ENCODE measurements at regions not wholly inside any gene's neighbourhood (a gene's known extent, or its start where the extent isn't known, plus 50 kb on each side); places are given as distances from the start of the nearest gene placed in this dataset.

DNA sequence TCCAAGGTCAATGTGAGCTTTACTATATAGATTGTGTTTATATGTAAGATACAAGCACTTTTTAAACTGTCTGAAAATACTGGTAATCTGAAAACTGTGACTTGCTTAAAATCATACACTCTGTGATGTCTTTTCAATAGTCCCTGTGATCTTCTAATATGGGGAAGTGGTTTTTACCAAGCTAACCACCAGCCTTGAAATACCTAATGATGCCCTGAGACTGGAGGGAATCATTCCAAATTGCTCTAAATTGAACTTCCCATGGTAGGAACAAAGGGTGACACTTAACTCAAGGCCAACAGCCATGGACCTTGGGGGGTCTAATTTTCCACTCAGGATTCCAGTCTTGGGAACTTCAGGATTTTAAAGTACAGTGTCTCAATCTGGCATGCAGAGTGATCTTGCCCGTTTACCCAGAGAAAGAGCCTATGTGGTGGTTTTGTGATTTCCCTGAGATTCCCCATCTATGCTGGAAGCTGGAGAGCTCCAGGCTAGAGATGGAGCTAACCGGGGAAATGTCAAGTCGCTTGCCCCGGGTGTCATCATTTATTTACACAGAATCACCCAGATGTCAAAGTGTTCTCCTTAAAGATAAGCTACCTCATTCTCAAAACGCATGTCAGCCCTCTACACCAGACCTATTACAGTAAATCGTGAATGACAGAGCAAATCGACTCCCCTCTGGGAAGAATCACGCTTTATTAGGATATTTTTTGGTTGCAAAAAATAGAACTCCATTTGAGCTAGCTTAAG, 198.5 kb downstream of the SP3 start:
- DNase-seq = no peak

DNA sequence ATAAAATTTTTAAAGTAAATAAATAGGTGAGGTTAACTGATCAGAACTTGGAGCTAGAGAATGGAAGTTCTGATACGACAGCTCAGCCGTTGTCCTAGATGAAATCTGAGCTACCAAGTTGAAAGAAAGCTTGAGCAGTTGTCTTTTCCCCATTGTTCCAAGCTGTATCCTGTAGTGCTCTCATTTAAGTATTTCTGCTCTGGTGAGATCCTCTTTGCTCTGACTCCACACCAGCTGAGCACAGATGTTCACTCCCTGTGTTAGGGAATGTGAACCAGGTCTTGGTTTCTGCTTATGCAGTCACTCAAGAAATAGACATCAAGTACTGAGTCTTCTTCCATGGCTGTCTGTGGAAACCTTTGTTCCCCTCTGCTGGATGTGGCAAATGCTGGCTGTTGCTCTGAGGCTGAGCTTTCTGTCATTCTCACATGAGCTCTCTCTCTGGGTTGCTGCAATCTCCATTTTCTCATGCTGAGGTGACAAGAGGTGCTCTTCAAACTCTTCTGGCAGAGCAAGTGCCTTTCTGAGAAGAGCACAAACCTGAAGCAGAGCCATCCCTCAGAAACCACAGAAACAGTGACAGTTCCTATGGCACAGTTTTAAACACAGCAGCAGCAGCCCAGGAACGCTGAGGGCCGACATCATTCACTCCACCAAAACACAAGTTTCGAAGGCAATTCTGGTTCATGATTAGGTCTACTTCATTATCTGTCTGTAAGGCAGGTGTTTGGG, 194.1 kb downstream of the SP3 start:
- no peak for DNase-seq

DNA sequence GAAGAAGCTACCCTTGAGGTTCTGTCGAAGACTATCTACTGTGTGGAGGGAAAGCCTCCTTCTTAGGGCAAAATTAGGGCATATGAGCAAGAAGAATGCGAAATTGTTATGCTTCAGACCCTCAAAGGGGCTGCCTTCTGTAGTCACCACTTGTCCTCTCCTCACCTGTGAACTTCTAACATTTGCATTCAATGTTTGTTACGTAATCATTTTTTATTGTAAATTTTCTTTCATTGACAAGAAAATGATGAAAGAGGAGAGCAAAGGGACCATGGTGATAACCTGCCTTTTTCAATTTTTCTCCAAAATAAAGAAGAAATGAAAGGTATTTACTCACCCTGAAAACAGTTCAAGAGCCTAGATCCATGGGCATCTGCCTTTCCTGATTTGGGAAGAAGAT, 193.0 kb downstream of the SP3 start:
- DNase-seq = no peak

DNA sequence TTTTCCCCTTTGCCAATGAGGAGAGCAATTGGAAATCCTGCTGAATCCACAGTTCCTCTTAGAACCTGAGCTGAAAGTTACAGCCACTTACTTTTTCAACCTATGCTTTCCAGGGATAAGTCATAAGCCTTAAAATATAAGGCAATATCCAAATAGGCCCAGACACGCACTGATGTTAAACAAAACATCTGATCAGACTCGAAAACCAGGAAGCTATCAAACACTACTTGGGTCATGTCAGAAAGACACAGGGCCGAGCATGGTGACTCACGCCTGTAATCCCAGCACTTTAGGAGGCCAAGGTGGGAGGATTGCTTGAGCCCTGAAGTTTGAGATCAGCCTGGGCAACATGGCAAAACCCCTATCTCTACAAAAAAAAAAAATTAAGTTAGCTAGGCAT, 192.1 kb downstream of the SP3 start:
- no peak for DNase-seq

DNA sequence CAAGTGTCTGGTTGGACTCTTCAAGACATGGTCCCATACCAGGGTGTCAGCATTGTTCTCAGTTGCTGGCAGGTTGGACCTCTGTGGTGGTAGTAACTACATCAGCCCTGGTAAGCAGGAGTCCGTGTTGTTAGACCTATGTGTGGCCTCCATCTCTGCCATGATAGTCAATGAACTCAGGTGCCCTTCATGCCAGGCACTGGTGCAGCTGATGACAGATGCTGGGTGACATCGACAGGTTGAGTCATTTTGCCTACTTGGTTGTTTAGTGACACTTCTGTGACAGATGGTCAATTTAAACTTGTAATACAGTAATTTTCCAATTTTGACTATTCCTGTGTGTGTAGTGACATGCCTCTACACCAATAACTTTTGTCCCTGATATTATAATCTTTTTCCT, 189.7 kb downstream of the SP3 start:
- no peak for DNase-seq

DNA sequence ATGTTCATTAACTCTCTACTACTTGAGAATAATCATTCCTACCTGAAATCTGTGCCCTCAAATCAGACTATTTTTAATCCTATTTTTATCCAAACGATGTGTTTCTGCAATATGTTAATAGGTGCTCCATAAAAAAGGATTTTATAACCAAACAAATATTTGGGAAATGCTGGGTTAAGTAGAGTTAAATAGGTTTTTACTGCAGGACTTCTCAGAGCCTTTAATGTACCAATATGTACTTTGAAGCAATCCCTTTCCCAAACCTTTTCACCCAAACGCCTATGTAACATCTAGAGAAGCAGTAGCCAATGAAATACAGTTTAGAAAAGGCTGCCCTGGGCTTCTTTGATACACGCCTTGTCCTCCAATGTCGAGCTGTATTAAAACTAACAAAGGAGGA, 182.5 kb downstream of the SP3 start:
- DNase-seq = no peak

DNA sequence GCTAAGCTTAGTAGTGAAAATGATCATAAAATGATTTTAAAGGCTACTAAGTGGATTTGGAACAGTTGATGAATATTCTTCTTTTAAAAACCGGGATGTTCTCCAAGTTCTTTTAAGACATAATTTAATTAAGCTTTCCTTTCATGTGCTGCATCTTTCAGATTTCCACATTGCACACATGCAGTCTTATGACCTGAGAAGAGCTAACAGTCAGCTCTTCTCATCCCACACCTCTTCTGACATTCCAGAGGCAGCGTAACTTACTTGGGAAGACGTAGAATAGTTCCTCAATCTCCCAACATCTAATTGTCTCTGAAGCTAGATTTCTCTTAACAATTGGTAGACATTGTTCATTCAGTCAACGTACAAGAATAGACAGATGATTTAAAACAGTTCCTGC, 181.8 kb downstream of the SP3 start:
- DNase-seq = no peak

DNA sequence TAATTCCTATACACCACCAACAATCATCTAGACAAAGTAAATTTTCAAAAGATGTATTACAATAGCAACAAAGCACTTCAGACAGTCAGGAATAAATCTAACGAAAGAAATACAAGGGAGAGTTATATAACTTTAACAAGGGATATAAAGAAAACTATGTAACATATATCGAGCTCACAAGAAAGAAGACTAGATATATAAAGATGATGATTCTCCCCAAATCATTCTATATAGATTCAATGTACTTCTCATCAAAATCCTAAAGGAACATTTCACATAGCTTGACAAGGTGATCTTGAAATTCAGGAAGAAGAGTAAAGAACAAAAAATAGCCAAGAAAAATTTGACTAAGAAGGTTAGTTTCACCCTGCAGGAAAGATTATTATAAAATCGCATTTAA, 179.4 kb downstream of the SP3 start:
- DNase-seq = no peak

DNA sequence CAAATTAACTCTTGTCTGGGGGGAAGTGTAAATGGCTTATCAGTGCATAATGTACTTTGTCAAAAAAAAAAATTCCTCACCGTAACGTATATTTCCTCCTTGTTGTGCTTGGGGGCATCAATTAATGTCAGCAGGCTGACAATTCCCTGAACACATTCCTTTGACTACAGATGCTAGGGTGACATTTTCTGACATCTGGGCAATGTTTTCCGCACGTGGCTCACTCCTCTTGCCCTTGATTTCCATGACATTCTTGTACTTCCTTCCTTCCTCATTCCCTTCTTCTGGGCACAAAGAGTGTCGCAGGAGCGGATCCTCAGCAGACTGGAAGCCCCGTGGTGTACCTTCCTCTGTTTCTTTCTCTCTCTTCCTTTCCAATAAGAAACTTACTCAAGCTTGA, 173.7 kb downstream of the SP3 start:
- no peak for DNase-seq

DNA sequence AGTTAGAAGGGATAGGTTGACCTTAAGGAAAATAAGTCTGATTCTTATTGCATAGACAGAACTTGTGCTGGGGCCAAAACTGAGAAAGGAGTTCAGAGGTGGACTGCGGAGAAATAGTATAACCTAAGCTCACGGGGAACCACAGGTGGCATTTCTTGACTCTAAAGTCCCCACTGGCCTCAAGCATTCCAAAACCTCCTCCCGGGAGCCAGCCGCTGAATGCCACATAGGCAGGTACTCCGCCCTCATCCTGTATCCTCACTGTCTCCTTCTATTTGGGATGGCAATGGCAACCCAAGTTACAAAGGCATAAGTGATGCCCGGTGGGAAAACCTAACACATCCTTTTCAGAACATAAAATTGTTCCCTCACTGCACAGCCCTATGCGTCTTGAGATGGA, 173.0 kb downstream of the SP3 start:
- DNase-seq = no peak

DNA sequence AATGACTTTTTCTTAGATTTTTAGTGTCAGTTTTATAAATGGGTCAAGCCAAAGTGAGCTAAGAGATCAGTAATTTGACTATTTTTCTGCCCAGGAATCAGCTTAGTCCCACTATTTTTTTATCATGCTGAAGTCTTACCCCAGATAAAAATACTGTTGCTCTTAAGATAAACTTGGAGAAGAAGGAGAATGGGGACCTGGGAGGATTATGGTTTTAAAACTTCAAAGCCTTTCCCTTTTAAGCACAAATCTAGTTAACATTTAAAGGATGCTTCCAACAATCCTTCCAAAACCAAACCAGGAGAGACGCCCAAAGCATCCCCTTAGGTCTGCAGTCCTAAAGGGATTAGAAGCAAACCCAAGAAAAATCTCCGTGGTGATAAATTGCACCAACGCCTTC, 172.4 kb downstream of the SP3 start:
- no peak for DNase-seq

DNA sequence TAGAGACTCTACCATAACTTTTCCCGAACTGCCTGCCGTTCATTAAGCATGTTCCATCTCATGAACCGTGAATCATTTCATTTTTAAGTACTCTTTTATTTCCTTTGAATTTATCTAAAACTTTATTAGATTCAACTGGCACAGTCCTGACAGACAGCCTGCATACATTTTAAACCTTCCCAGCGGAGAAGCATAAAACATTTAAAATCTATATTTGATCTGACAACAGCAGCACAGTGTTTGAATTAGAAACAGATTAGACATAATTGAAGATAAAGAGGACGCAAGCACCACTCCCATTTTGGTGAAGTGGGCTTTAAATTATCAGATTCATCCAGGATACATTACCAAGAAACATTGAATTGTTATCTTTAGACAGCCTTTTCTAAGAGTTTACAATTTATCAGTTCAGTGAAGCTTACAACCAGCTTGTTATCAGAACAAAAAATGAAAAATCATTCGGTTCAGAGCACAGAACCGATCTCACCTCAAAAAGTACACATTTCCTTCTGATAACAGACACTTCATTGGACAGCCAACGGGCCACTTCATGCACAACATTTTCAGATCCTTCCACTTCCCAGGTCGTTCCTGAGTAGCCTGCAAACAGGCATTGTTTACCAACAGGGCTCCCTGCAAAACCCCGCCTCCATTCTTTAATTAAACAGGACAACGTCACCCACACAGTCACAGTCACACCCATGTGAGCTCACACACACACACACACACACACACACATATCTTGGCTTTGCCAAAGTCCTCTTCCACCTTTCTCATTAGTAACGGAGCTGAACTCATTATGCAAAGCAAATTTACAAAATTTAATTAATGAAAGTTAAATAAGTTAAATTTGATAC, 171.2 kb downstream of the SP3 start:
- no peak for DNase-seq

DNA sequence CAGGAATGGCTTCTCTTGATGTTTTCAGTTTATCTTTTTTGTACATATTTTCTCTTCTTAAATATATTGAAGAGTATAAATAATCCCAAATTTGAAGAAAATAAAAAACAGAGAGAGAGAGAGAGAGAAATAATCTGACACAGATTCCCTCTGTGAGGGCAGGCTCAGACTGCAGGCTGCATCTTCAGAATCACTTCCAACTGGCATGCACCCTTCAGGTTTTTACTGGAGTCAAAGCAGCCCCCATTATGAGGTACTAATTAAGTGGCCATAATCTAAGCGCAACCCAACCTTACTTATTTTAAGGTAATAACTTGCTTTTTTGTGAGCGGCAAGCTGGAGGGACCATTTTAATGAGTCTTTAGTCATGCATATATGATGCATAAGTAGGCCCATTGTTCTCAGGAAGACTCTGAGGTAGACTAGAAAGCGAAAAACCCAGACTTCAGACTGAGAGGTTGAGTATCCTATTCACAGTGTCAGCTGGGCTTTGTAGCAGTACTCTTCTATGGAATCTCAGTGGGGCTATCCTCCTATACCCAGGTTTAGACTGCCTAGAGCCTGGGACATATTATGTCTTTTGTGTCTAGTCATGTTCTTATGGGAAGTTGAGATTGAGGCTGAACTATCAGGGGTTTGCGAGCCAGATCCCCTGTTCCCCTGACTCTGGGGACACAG, 167.4 kb downstream of the SP3 start:
- DNase-seq = no peak

DNA sequence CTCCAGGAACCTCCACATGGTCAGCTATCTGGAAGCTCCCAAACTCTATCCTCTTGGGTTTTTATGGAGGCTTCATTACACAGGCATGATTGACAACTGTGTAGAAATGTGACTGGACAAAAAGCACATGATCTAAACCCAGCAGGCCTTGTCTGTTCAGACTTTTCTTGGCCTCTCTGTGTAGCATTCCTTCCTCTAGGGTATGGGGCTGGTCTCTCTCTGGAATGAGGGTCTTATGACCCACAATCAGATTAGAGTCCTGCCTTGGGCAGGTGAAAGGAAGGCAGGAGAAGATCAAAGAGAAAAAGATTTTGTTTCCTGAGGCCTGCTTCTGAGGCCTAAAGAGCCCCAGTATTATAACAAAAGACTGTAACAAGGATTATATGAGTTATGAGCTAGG, 162.7 kb downstream of the SP3 start:
- no peak for DNase-seq

DNA sequence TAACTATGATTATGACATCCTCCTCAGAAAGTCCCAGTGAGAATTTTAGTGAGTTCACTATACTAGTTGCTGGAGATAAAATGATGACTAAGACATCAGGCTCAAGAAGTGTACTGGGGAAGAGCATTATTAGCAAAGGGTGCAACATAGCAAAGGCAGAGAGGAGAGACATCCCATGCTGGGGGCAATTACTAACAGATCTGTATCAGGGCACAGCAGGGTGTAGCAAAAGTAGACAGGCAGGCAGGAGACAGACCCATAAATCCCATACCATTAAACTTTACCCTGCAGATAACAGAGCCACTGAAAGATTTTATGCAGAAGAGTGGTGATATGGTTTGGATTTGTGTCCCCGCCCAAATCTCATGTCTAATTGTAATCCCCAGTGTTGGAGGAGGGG, 161.7 kb downstream of the SP3 start:
- no peak for DNase-seq

DNA sequence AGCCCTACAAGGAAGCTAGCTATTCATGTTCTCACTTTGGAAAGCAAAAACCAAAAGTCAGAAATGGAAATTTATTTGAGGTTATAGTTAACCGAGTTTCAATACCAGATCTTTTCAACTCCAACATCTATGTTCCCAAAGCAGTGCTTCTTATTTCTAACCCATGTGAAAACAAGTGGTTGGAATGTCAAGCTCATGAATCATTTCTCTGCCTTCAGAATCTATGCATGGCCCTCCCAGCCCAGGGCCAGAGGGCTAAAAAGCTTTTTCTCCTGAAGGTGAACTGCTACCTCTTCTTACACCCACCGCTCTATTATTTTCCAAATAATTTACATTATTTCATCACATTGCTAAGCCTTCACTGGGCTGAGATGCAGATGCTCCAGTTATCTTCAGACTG, 158.4 kb downstream of the SP3 start:
- no peak for DNase-seq

DNA sequence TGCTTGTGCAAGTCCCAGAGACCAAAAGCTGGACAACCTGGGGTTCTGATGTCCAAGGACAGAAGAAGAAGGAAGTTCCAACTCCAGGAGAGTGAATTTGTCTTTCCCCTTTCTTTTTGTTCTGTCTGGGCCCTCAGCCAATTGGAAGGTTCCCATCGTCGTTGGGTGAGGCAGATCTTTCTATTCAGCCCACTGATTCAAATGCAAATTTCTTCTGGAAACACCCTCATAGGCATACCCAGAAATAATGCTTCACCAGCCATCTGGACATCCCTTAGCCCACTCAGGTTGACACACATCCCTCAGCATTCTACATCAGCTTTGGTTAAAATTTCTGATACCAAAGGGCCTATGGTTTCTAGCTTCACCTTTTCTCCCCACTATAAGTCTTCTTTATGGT, 156.5 kb downstream of the SP3 start:
- DNase-seq = no peak

DNA sequence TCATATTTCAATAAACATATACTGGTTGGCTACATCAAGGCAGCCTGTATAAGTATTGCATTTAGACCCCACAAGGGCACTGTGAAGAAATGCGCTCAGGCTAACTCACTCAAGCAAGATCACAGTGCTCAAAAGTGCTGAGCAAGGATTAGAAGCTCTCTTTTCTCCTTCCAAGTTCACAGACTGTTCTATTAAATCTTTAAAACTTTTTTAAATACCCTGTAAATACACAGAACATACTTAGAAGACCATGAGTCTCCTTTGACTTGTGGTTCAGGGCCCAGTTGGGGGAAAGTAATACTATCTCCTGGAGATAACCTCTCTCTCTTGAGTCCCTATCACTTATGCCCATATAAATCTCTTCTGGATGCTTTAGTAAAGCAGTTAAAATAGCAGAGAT, 152.9 kb downstream of the SP3 start:
- no peak for DNase-seq

DNA sequence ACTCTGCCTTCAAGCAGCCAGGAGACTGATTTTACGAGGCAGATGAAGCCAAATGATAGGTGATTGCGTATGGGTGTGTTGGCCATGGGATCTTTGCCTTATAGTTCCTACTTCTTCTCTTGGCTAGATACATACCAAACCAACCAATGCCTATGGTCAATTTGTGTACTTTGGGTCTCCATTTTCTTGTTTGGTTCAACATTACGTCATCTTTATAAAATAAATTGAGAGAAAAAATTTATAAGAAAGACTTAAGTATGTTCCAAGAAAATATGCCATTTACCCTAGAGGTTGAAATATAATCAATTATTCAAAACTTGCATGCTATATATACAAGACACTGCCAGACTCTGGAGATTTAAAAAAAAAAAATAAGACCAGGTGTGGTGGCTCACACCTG, 150.9 kb downstream of the SP3 start:
- no peak for DNase-seq

DNA sequence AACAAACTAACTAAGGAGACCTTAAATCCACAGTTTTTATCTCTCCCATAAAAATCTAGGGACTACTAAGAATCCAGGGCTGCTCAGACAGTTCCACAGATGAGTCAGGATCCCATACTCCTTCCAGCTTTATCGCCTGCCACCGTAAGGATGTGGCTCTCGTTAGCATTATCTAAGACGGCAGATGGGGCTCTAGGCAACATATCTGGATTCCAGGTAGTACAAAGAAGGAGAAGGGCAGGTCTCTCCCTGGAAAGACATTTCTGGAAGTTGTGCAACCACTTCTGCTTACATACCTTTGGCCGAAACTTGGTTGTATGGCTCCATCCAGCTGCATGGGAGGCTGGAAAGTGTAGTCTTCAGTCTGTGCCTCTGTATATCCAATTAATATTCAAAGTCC, 149.4 kb downstream of the SP3 start:
- DNase-seq = no peak

DNA sequence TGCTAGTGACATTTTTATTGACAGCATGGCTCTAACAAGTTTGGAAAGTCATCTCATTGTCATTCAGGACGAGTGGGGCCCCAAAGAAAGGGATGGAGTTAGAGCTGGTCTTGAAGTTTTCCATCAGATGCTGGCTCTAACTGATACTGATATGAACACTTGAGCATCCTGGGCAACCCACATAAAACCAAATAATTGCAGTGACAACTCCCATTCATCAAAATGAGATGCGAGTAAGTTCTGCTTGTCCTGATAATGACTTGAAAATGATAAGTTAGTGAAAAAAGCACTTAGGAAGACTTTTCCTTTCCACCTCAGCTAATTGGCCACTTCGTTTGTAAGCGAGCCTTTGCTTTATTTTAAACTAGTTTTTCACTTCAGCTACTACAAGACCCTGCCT, 147.6 kb downstream of the SP3 start:
- no peak for DNase-seq

DNA sequence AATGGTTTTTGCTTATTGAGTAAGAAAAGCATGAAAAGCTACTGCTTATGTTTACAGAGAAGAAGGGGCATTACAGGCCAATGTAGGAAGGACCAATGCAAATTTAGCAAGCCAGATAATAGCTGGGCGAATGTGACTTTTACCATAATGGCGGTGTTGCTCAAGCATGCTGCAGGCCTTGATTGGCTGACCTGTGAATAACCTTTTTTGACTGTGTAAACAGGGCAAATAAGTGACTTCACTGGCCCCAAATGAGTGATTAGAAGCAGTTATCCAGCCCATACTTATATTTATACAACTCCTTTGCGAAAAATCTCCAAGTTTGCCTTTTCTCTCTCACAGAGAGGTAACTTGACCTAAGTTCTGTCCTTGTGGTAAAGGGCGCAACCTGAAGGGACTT, 146.9 kb downstream of the SP3 start:
- no peak for DNase-seq
